K562 (cell line): ENCODE measurements at regions not wholly inside any gene's neighbourhood (a gene's known extent, or its start where the extent isn't known, plus 50 kb on each side); places are given as distances from the start of the nearest gene placed in this dataset.
"Not testable (repeated sequence)": the region's sequence is repeated elsewhere in the genome, so short reads cannot be mapped to it uniquely, and the experiment has no call there.

ENCODE experiments used
- ATAC-seq: fragments of 200-7000 bp; cut with Tn5 transposase; 3 replicates; pipeline ENCODE4 v1.9.1; 2020; ENCODE audit warnings: moderate library complexity
- BruUV-seq: library from RNA; stranded (reverse); fragments of 400-500 nt; replicated peaks from 2 replicates; lab custom pipeline; 2021; lab: Mats Ljungman, UMichigan
- CTCF ChIA-PET: fragments of 300-600 bp; formaldehyde crosslinking; extraction: SDS; loops from one replicate; lab custom pipeline; 2021; ENCODE audit warnings: low intra/inter-chr PET ratio; lab: Yijun Ruan, JAX
- POLR2A ChIA-PET: fragments of 300-600, 350-650 bp; sonication (Branson Sonifier 250); formaldehyde crosslinking; extraction: SDS; loops from one replicate; lab custom pipeline; 2021; ENCODE audit warnings: antibody characterized with exemption, inconsistent platforms; lab: Yijun Ruan, JAX
- DNase-seq, 4 experiments: peaks; one replicate each; pipeline versions ENCODE4 v3.0.0 to v3.0.0-alpha.2; 2011 to 2018; ENCODE audit warnings: low spot score in 3 of 4, mixed read lengths in 3 of 4; ENCODE audit errors: extremely low read depth in 1 of 4
- FAIRE-seq: peaks from 2 replicates; lab custom pipeline; 2011; peaks lifted over from hg19 to GRCh38; lab: Jason Lieb, UNC
- H2AFZ ChIP-seq: 2 replicates; pipeline ENCODE4 v1.6.0; 2011; ENCODE audit warnings: low read depth, low read length, control low read depth, inconsistent platforms
- H3K27ac ChIP-seq: fragments of 200-600 bp; 3 replicates; pipeline ENCODE4 v1.8.0; 2011; ENCODE audit warnings: low read depth, mild to moderate bottlenecking, control low read depth, inconsistent platforms, low read length, moderate library complexity, mixed read lengths; ENCODE audit errors: extremely low read depth
- H3K27me3 ChIP-seq, 2 experiments: fragments of 300-600 bp in 1 of 2; 2 replicates in 1 of 2; 3 replicates in 1 of 2; pipeline versions ENCODE4 v1.6.0 to v1.8.0; 2011; ENCODE audit warnings: inconsistent platforms in 2 of 2, low read length in 2 of 2, mild to moderate bottlenecking in 1 of 2, mixed read lengths in 1 of 2, moderate library complexity in 1 of 2; ENCODE audit not compliant: control insufficient read depth in 2 of 2, insufficient read depth in 2 of 2
- H3K36me3 ChIP-seq: fragments of 300-600 bp; 3 replicates; pipeline ENCODE4 v1.8.0; 2011; ENCODE audit warnings: mild to moderate bottlenecking, low read length, inconsistent platforms; ENCODE audit not compliant: control insufficient read depth, insufficient read depth
- H3K4me1 ChIP-seq, 2 experiments: fragments of 200-600 bp in 1 of 2; replicated peaks in 1 of 2; 2 replicates in 1 of 2; 3 replicates in 1 of 2; pipeline versions ENCODE4 v1.5.1 to v1.8.0; 2011; ENCODE audit warnings: inconsistent platforms in 2 of 2, low read length in 2 of 2, mild to moderate bottlenecking in 1 of 2, mixed read lengths in 1 of 2, moderate library complexity in 1 of 2; ENCODE audit not compliant: control insufficient read depth in 2 of 2, insufficient read depth in 2 of 2
- H3K4me2 ChIP-seq: 2 replicates; pipeline ENCODE4 v1.6.1; 2011; ENCODE audit warnings: low read length, control low read depth, inconsistent platforms, mixed read lengths; ENCODE audit not compliant: insufficient read depth
- H3K4me3 ChIP-seq: fragments of 200-600 bp; sonication (generic), shearing (Covaris generic); 2 replicates; pipeline ENCODE4 v1.5.1; 2016; ENCODE audit warnings: control low read depth, inconsistent platforms
- H3K79me2 ChIP-seq: fragments of 200-600 bp; 3 replicates; pipeline ENCODE4 v1.8.0; 2011; ENCODE audit warnings: low read length, inconsistent platforms; ENCODE audit not compliant: control insufficient read depth, insufficient read depth
- H3K9ac ChIP-seq, 2 experiments: 2 replicates each; pipeline versions ENCODE4 v1.6.0 to v1.6.1; 2011; ENCODE audit warnings: low read depth in 2 of 2, low read length in 2 of 2, control low read depth in 1 of 2, inconsistent platforms in 1 of 2, mild to moderate bottlenecking in 1 of 2, mixed read lengths in 1 of 2; ENCODE audit not compliant: insufficient read depth in 1 of 2
- H3K9me1 ChIP-seq: one replicate; pipeline ENCODE4 v1.6.0; 2011; ENCODE audit warnings: inconsistent platforms, mild to moderate bottlenecking, low read length, moderate library complexity; ENCODE audit not compliant: control insufficient read depth, insufficient read depth
- H3K9me3 ChIP-seq: replicated peaks from 2 replicates; pipeline ENCODE4 v1.5.1; 2011; ENCODE audit warnings: low read depth, low read length, inconsistent platforms; ENCODE audit not compliant: control insufficient read depth, insufficient read depth
- H4K20me1 ChIP-seq: replicated peaks from 2 replicates; pipeline ENCODE4 v1.6.1; 2011; ENCODE audit warnings: low read length, inconsistent platforms, mixed read lengths; ENCODE audit not compliant: control insufficient read depth, insufficient read depth
- WGBS: fragments of 100-300 bp; shearing (Covaris generic); methylation state at CpG from one replicate; pipeline ENCODE4 v1.1.6; 2016; ENCODE audit warnings: low coverage, mixed read lengths; ENCODE audit not compliant: insufficient coverage; ENCODE audit errors: missing lambda C conversion rate; 5-methylcytosine and 5-hydroxymethylcytosine counted together
- in situ Hi-C: fragments of 300-500 bp; cut with MboI; formaldehyde crosslinking; loops from 4 replicates; pipeline ENCODE4 v1.15.0; 2018; ENCODE audit warnings: inconsistent platforms, mixed read lengths
- intact Hi-C: fragments of 100-400 bp; cut with micrococcal nuclease; formaldehyde crosslinking; loops from 2 replicates; pipeline ENCODE4 v1.14.2; 2022

GRCh38 chr4:82274700-82275099 lies 99.1 kb downstream of the HNRNPD start:
- H3K9ac ChIP-seq, H4K20me1 ChIP-seq, H3K9me1 ChIP-seq, H2AFZ ChIP-seq, BruUV-seq, CTCF ChIA-PET, DNase-seq, H3K4me1 ChIP-seq, H3K4me3 ChIP-seq, FAIRE-seq, H3K79me2 ChIP-seq, H3K36me3 ChIP-seq, ATAC-seq, H3K4me2 ChIP-seq, H3K27ac ChIP-seq, H3K9me3 ChIP-seq: not testable (repeated sequence)
- H3K27me3 ChIP-seq: peaks cover 17 to 22% of the 10 kb centered on the region in 2 experiments; a peak in 4 of 5 replicates
- in situ Hi-C loops (loop anchor here (10.0 kb wide), 1 partner anchor 880 kb away; no protein-coding TSS in a partner anchor), intact Hi-C loops (loop anchor here (5.0 to 10.0 kb wide), 3 partner anchors 190 to 463 kb away; no protein-coding TSS in a partner anchor)
- 3% methylated on average over 7 of the region's 7 CpGs for WGBS
- POLR2A ChIA-PET: interaction anchor here (0.9 kb wide), 1 partner anchor 9 kb away, joined by 3 read pairs; no protein-coding TSS in a partner anchor

GRCh38 chr4:82272523-82272922 lies 101.3 kb downstream of the HNRNPD start:
- FAIRE-seq, H3K4me2 ChIP-seq, BruUV-seq, CTCF ChIA-PET, ATAC-seq, H3K9me3 ChIP-seq, H3K79me2 ChIP-seq, DNase-seq, H4K20me1 ChIP-seq, H3K9ac ChIP-seq, H2AFZ ChIP-seq, H3K27ac ChIP-seq, H3K9me1 ChIP-seq, H3K4me1 ChIP-seq, H3K36me3 ChIP-seq, H3K4me3 ChIP-seq: not testable (repeated sequence)
- POLR2A ChIA-PET: interaction anchor here (0.6 kb wide), 1 partner anchor 12 kb away, joined by 4 read pairs; no protein-coding TSS in a partner anchor
- intact Hi-C loops (loop anchor here (10.0 kb wide), 1 partner anchor 192 kb away; no protein-coding TSS in a partner anchor), in situ Hi-C loops (loop anchor here (10.0 kb wide), 1 partner anchor 878 kb away; no protein-coding TSS in a partner anchor)
- 0% methylated on average over 4 of the region's 4 CpGs for WGBS
- peaks cover 17 to 27% of the 10 kb centered on the region in 2 experiments; a peak in 4 of 5 replicates for H3K27me3 ChIP-seq

- BruUV-seq, POLR2A ChIA-PET: not testable (repeated sequence)
Measured at GRCh38 chr4:82271915-82272480, 101.8 kb downstream of the HNRNPD start.

More at GRCh38 chr4:82271915-82272480, 101.8 kb downstream of the HNRNPD start:
- FAIRE-seq, H3K27ac ChIP-seq, H3K4me3 ChIP-seq, H3K4me1 ChIP-seq, H2AFZ ChIP-seq, H4K20me1 ChIP-seq, H3K79me2 ChIP-seq, H3K9me3 ChIP-seq, H3K9ac ChIP-seq, H3K4me2 ChIP-seq, H3K36me3 ChIP-seq, DNase-seq, ATAC-seq, H3K9me1 ChIP-seq, CTCF ChIA-PET: not testable (repeated sequence)
- intact Hi-C loops (loop anchor here (2.0 to 10.0 kb wide), 2 partner anchors 193 to 865 kb away; no protein-coding TSS in a partner anchor), in situ Hi-C loops (loop anchor here (10.0 kb wide), 1 partner anchor 877 kb away; no protein-coding TSS in a partner anchor)
- H3K27me3 ChIP-seq: peaks cover 17 to 27% of the 10 kb centered on the region in 2 experiments; a peak in 4 of 5 replicates
- WGBS: 2% methylated on average over 9 of the region's 9 CpGs
